H9 (cell line): ENCODE measurements at regions not wholly inside any gene's neighbourhood (a gene's known extent, or its start where the extent isn't known, plus 50 kb on each side); places are given as distances from the start of the nearest gene placed in this dataset.

ENCODE experiments used
- DNase-seq: peaks from one replicate; pipeline ENCODE4 v3.0.0-alpha.2; 2017
- H2AFZ ChIP-seq: one replicate; pipeline ENCODE4 v1.6.1; 2013; ENCODE audit warnings: mild to moderate bottlenecking, low read length, control low read depth, moderate library complexity
- H2AK5ac ChIP-seq: 2 replicates; pipeline ENCODE4 v1.6.1; 2013; ENCODE audit warnings: low read length, control low read depth, mixed read lengths; ENCODE audit not compliant: insufficient read length
- H2BK120ac ChIP-seq: one replicate; pipeline ENCODE4 v1.6.1; 2013; ENCODE audit warnings: low read depth, mild to moderate bottlenecking, low read length, control low read depth, inconsistent platforms; ENCODE audit not compliant: poor library complexity, severe bottlenecking
- H2BK12ac ChIP-seq: 2 replicates; pipeline ENCODE4 v1.6.1; 2013; ENCODE audit warnings: low read length, control low read depth, mixed read lengths, low read depth; ENCODE audit not compliant: insufficient read length
- H2BK15ac ChIP-seq: 2 replicates; pipeline ENCODE4 v1.6.1; 2013; ENCODE audit warnings: low read depth, low read length, control low read depth
- H2BK20ac ChIP-seq: one replicate; pipeline ENCODE4 v1.6.1; 2013; ENCODE audit warnings: low read depth, mild to moderate bottlenecking, low read length, control low read depth, inconsistent platforms; ENCODE audit not compliant: poor library complexity, severe bottlenecking
- H2BK5ac ChIP-seq: 2 replicates; pipeline ENCODE4 v1.6.1; 2013; ENCODE audit warnings: low read length, control low read depth, mixed read lengths; ENCODE audit not compliant: insufficient read length
- H3K14ac ChIP-seq: 2 replicates; pipeline ENCODE4 v1.6.1; 2013; ENCODE audit warnings: low read length, control low read depth; ENCODE audit not compliant: insufficient read depth
- H3K18ac ChIP-seq: 2 replicates; pipeline ENCODE4 v1.6.1; 2013; ENCODE audit warnings: low read depth, mild to moderate bottlenecking, mixed read lengths, low read length, control low read depth; ENCODE audit not compliant: insufficient read length
- H3K23ac ChIP-seq: 2 replicates; pipeline ENCODE4 v1.6.1; 2013; ENCODE audit warnings: low read length, control low read depth, mixed read lengths, low read depth; ENCODE audit not compliant: insufficient read length
- H3K23me2 ChIP-seq: 2 replicates; pipeline ENCODE4 v1.6.1; 2013; ENCODE audit warnings: low read depth, mild to moderate bottlenecking, mixed read lengths, low read length, control low read depth; ENCODE audit not compliant: insufficient read length, poor library complexity, severe bottlenecking
- H3K27ac ChIP-seq: 2 replicates; pipeline ENCODE4 v1.5.1; 2013; ENCODE audit warnings: low read length, control low read depth, mixed read lengths, low read depth; ENCODE audit not compliant: insufficient read length
- H3K27me3 ChIP-seq: 2 replicates; pipeline ENCODE4 v1.6.1; 2013; ENCODE audit warnings: low read length, control low read depth, inconsistent platforms; ENCODE audit not compliant: insufficient read depth
- H3K4ac ChIP-seq: 2 replicates; pipeline ENCODE4 v1.6.1; 2013; ENCODE audit warnings: low read depth, mild to moderate bottlenecking, control low read depth, inconsistent platforms, low read length, moderate library complexity
- H3K4me1 ChIP-seq: 2 replicates; pipeline ENCODE4 v1.6.1; 2013; ENCODE audit warnings: low read length, control low read depth, inconsistent platforms; ENCODE audit not compliant: insufficient read depth
- H3K4me2 ChIP-seq: 2 replicates; pipeline ENCODE4 v1.6.1; 2013; ENCODE audit warnings: low read length, control low read depth, mixed read lengths; ENCODE audit not compliant: insufficient read length, insufficient read depth
- H3K56ac ChIP-seq: 2 replicates; pipeline ENCODE4 v1.6.1; 2013; ENCODE audit warnings: low read depth, mild to moderate bottlenecking, mixed read lengths, low read length, control low read depth; ENCODE audit not compliant: insufficient read length
- H3K79me1 ChIP-seq: 2 replicates; pipeline ENCODE4 v1.6.1; 2013; ENCODE audit warnings: low read depth, mild to moderate bottlenecking, moderate library complexity, low read length, control low read depth, inconsistent platforms; ENCODE audit not compliant: insufficient read depth, poor library complexity, severe bottlenecking
- H3K79me2 ChIP-seq: 2 replicates; pipeline ENCODE4 v1.6.1; 2013; ENCODE audit warnings: low read length, control low read depth, inconsistent platforms; ENCODE audit not compliant: insufficient read depth
- H3K9ac ChIP-seq: 2 replicates; pipeline ENCODE4 v1.6.1; 2013; ENCODE audit warnings: low read length, control low read depth, mixed read lengths; ENCODE audit not compliant: insufficient read length; ENCODE audit errors: extremely low read depth
- H3K9me3 ChIP-seq: one replicate; pipeline ENCODE4 v1.6.1; 2013; ENCODE audit warnings: low read depth, low read length, inconsistent platforms; ENCODE audit not compliant: control insufficient read depth
- H3T11ph ChIP-seq: one replicate; pipeline ENCODE4 v1.6.1; 2013; ENCODE audit warnings: mild to moderate bottlenecking, low read length, control low read depth, inconsistent platforms
- H4K20me1 ChIP-seq: one replicate; pipeline ENCODE4 v1.6.1; 2013; ENCODE audit not compliant: control insufficient read depth, insufficient read length, insufficient read depth
- H4K5ac ChIP-seq: 2 replicates; pipeline ENCODE4 v1.6.1; 2013; ENCODE audit warnings: low read depth, mild to moderate bottlenecking, mixed read lengths, low read length, control low read depth; ENCODE audit not compliant: insufficient read length
- H4K8ac ChIP-seq: replicated peaks from 2 replicates; pipeline ENCODE4 v1.6.1; 2013; ENCODE audit warnings: low read length, control low read depth, mixed read lengths, low read depth; ENCODE audit not compliant: insufficient read length
- H4K91ac ChIP-seq: 2 replicates; pipeline ENCODE4 v1.6.1; 2013; ENCODE audit warnings: low read depth, mild to moderate bottlenecking, moderate library complexity, mixed read lengths, low read length, control low read depth; ENCODE audit not compliant: insufficient read length
- H3K27ac Mint-ChIP-seq, 3 experiments: 2 replicates in 2 of 3; 3 replicates in 1 of 3; pipeline ENCODE4 v1.8.0; 2020 to 2021; ENCODE audit warnings: mixed read lengths in 3 of 3, mild to moderate bottlenecking in 1 of 3, moderate library complexity in 1 of 3
- H3K27me3 Mint-ChIP-seq: 2 replicates; pipeline ENCODE4 v1.8.0; 2021; ENCODE audit warnings: low read depth, mild to moderate bottlenecking, moderate library complexity, mixed read lengths
- H3K36me3 Mint-ChIP-seq, 3 experiments: 2 replicates in 2 of 3; 3 replicates in 1 of 3; pipeline ENCODE4 v1.8.0; 2020 to 2021; ENCODE audit warnings: low read depth in 3 of 3, mixed read lengths in 3 of 3; ENCODE audit not compliant: insufficient read depth in 1 of 3
- H3K4me1 Mint-ChIP-seq, 2 experiments: 2 replicates each; pipeline ENCODE4 v1.8.0; 2020; ENCODE audit warnings: mixed read lengths in 2 of 2
- H3K4me3 Mint-ChIP-seq, 2 experiments: 2 replicates in 1 of 2; 3 replicates in 1 of 2; pipeline ENCODE4 v1.8.0; 2020 to 2021; ENCODE audit warnings: mild to moderate bottlenecking in 2 of 2, mixed read lengths in 2 of 2, moderate library complexity in 1 of 2
- H3K9me3 Mint-ChIP-seq, 2 experiments: 2 replicates in 1 of 2; 3 replicates in 1 of 2; pipeline ENCODE4 v1.8.0; 2020; ENCODE audit warnings: mild to moderate bottlenecking in 2 of 2, mixed read lengths in 2 of 2, moderate library complexity in 1 of 2
- TF ChIP-seq, protein P1 (sequence below): fragments of 200-600 bp; sonication (generic); conservative IDR thresholded peaks from 3 replicates; pipeline ENCODE4 v1.8.0; 2021; ENCODE audit warnings: antibody characterized with exemption, mild to moderate bottlenecking

GRCh38 chr6:114897536-114897935, 554.7 kb upstream of the HS3ST5 start:
- peaks cover 0 to 14% (median 7%) of the 10 kb centered on the region in 3 experiments; a peak in 5 of 7 replicates for H3K36me3 Mint-ChIP-seq
- H3K4me2 ChIP-seq, result no peak overlapping the region
- H3K23ac ChIP-seq, result no peak overlapping the region
- H3K4me3 Mint-ChIP-seq, result no peak overlapping the region
- no peak overlapping the region for H3K27ac Mint-ChIP-seq
- H2BK12ac ChIP-seq, result no peak overlapping the region
- no peak overlapping the region for H2BK5ac ChIP-seq
- no peaks in the 10 kb centered on the region for H3K27me3 Mint-ChIP-seq
- H3T11ph ChIP-seq, result no peak overlapping the region
- H3K4me1 Mint-ChIP-seq, result no peaks in the 10 kb centered on the region
- H3K79me1 ChIP-seq, result no peaks in the 10 kb centered on the region
- H2BK15ac ChIP-seq, result no peak overlapping the region
- H3K4me1 ChIP-seq, result no peaks in the 10 kb centered on the region
- no peak overlapping the region for H4K5ac ChIP-seq
- no peak overlapping the region for H3K18ac ChIP-seq
- no peaks in the 10 kb centered on the region for H3K9me3 ChIP-seq
- no peak overlapping the region for H3K14ac ChIP-seq
- H3K27me3 ChIP-seq, result no peaks in the 10 kb centered on the region
- H2AFZ ChIP-seq, result no peak overlapping the region
- H4K91ac ChIP-seq, result no peak overlapping the region
- no peaks in the 10 kb centered on the region for H4K20me1 ChIP-seq
- DNase-seq, result no peak
- H3K9me3 Mint-ChIP-seq, result peaks cover 17 to 22% of the 10 kb centered on the region in 2 experiments
- H3K79me2 ChIP-seq, result no peaks in the 10 kb centered on the region
- no peak overlapping the region for H2BK120ac ChIP-seq
- H3K9ac ChIP-seq, result no peak overlapping the region
- H3K56ac ChIP-seq, result no peak overlapping the region
- no peaks in the 10 kb centered on the region for H3K23me2 ChIP-seq
- H3K4ac ChIP-seq, result no peak overlapping the region
- H4K8ac ChIP-seq, result no peak overlapping the region
- TF ChIP-seq, protein P1, sequence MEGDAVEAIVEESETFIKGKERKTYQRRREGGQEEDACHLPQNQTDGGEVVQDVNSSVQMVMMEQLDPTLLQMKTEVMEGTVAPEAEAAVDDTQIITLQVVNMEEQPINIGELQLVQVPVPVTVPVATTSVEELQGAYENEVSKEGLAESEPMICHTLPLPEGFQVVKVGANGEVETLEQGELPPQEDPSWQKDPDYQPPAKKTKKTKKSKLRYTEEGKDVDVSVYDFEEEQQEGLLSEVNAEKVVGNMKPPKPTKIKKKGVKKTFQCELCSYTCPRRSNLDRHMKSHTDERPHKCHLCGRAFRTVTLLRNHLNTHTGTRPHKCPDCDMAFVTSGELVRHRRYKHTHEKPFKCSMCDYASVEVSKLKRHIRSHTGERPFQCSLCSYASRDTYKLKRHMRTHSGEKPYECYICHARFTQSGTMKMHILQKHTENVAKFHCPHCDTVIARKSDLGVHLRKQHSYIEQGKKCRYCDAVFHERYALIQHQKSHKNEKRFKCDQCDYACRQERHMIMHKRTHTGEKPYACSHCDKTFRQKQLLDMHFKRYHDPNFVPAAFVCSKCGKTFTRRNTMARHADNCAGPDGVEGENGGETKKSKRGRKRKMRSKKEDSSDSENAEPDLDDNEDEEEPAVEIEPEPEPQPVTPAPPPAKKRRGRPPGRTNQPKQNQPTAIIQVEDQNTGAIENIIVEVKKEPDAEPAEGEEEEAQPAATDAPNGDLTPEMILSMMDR, result no peak
- no peak overlapping the region for H3K27ac ChIP-seq
- no peak overlapping the region for H2BK20ac ChIP-seq
- H2AK5ac ChIP-seq, result no peak overlapping the region
